ENCODE measurements at regions not wholly inside any gene's neighbourhood (a gene's known extent, or its start where the extent isn't known, plus 50 kb on each side); places are given as distances from the start of the nearest gene placed in this dataset.

- CTCF ChIA-PET: no interaction called here
- H3K36me3 Mint-ChIP-seq (ENCODE audit: low read depth): no peaks in the 10 kb centered on the region
- H3K27ac Mint-ChIP-seq: no peak overlapping the region
Measured at GRCh38 chr2:17298453-17298852, 219.8 kb downstream of the RAD51AP2 start.

GRCh38 chr2:17296686-17297085 is 221.6 kb downstream of the RAD51AP2 start:
- H3K27me3 Mint-ChIP-seq (ENCODE audit: low read depth): no peaks in the 10 kb centered on the region
- H3K9me3 Mint-ChIP-seq: peaks cover 5% of the 10 kb centered on the region
- DNase-seq: no peak
- CTCF ChIA-PET: no interaction called here
- H3K4me1 Mint-ChIP-seq (ENCODE audit: low read depth): no peaks in the 10 kb centered on the region
- intact Hi-C loops (cut with micrococcal nuclease): no loop called here
- no peak overlapping the region for H3K27ac Mint-ChIP-seq
- H3K36me3 Mint-ChIP-seq (ENCODE audit: low read depth): no peaks in the 10 kb centered on the region
- no peak overlapping the region for H3K4me3 Mint-ChIP-seq

More at GRCh38 chr2:17298453-17298852, 219.8 kb downstream of the RAD51AP2 start:
- intact Hi-C loops (cut with micrococcal nuclease): no loop called here
- Mint-ChIP-seq H3K9me3 (peaks cover 5% of the 10 kb centered on the region), H3K4me3 (no peak overlapping the region), H3K27me3 (ENCODE audit: low read depth) (no peaks in the 10 kb centered on the region), H3K4me1 (ENCODE audit: low read depth) (no peaks in the 10 kb centered on the region)
- no peak for DNase-seq

GRCh38 chr2:17289669-17290068 is 228.6 kb downstream of the RAD51AP2 start:
- Mint-ChIP-seq H3K27me3 (ENCODE audit: low read depth) (no peaks in the 10 kb centered on the region), H3K27ac (no peak overlapping the region), H3K36me3 (ENCODE audit: low read depth) (no peaks in the 10 kb centered on the region), H3K9me3 (peaks cover 2% of the 10 kb centered on the region), H3K4me1 (ENCODE audit: low read depth) (no peaks in the 10 kb centered on the region), H3K4me3 (no peak overlapping the region)
- CTCF ChIA-PET: no interaction called here
- no peak for DNase-seq
- intact Hi-C loops (cut with micrococcal nuclease): no loop called here

GRCh38 chr2:17287183-17287582 is 231.1 kb downstream of the RAD51AP2 start:
- no peak for DNase-seq
- CTCF ChIA-PET: no interaction called here
- Mint-ChIP-seq H3K27me3 (ENCODE audit: low read depth) (no peaks in the 10 kb centered on the region), H3K9me3 (peaks cover 2% of the 10 kb centered on the region), H3K4me3 (no peak overlapping the region), H3K36me3 (ENCODE audit: low read depth) (no peaks in the 10 kb centered on the region), H3K27ac (no peak overlapping the region), H3K4me1 (ENCODE audit: low read depth) (no peaks in the 10 kb centered on the region)
- intact Hi-C loops (cut with micrococcal nuclease): no loop called here

- Mint-ChIP-seq H3K27me3 (ENCODE audit: low read depth) (no peaks in the 10 kb centered on the region), H3K4me1 (ENCODE audit: low read depth) (no peaks in the 10 kb centered on the region), H3K27ac (no peak overlapping the region), H3K36me3 (ENCODE audit: low read depth) (no peaks in the 10 kb centered on the region), H3K4me3 (no peak overlapping the region), H3K9me3 (peaks cover 2% of the 10 kb centered on the region)
- intact Hi-C loops (cut with micrococcal nuclease): no loop called here
- CTCF ChIA-PET: no interaction called here
- DNase-seq: no peak
Measured at GRCh38 chr2:17282826-17283225, 235.4 kb downstream of the RAD51AP2 start.

- no peaks in the 10 kb centered on the region for H3K36me3 Mint-ChIP-seq (ENCODE audit: low read depth)
- H3K9me3 Mint-ChIP-seq: peaks cover 2% of the 10 kb centered on the region
- H3K4me1 Mint-ChIP-seq (ENCODE audit: low read depth): no peaks in the 10 kb centered on the region
- no peak for DNase-seq
- H3K27me3 Mint-ChIP-seq (ENCODE audit: low read depth): no peaks in the 10 kb centered on the region
- CTCF ChIA-PET: no interaction called here
- intact Hi-C loops (cut with micrococcal nuclease): no loop called here
- H3K27ac Mint-ChIP-seq: no peak overlapping the region
- no peak overlapping the region for H3K4me3 Mint-ChIP-seq
Measured at GRCh38 chr2:17282245-17282644, 236.0 kb downstream of the RAD51AP2 start.

GRCh38 chr2:17276220-17276619 is 242.0 kb downstream of the RAD51AP2 start:
- Mint-ChIP-seq H3K4me1 (ENCODE audit: low read depth) (no peaks in the 10 kb centered on the region), H3K27ac (no peak overlapping the region), H3K27me3 (ENCODE audit: low read depth) (no peaks in the 10 kb centered on the region), H3K9me3 (peaks cover 3% of the 10 kb centered on the region), H3K36me3 (ENCODE audit: low read depth) (no peaks in the 10 kb centered on the region), H3K4me3 (no peak overlapping the region)
- intact Hi-C loops (cut with micrococcal nuclease): no loop called here
- DNase-seq: no peak
- CTCF ChIA-PET: no interaction called here

- Mint-ChIP-seq H3K9me3 (peaks cover 5% of the 10 kb centered on the region), H3K36me3 (ENCODE audit: low read depth) (no peaks in the 10 kb centered on the region), H3K27me3 (ENCODE audit: low read depth) (no peaks in the 10 kb centered on the region), H3K27ac (no peak overlapping the region), H3K4me3 (no peak overlapping the region), H3K4me1 (ENCODE audit: low read depth) (no peaks in the 10 kb centered on the region)
- no peak for DNase-seq
- CTCF ChIA-PET: no interaction called here
- intact Hi-C loops (cut with micrococcal nuclease): no loop called here
Measured at GRCh38 chr2:17272652-17273525, 245.4 kb downstream of the RAD51AP2 start.

GRCh38 chr2:17272170-17272569 is 246.1 kb downstream of the RAD51AP2 start:
- H3K4me1 Mint-ChIP-seq (ENCODE audit: low read depth): no peaks in the 10 kb centered on the region
- no peaks in the 10 kb centered on the region for H3K27me3 Mint-ChIP-seq (ENCODE audit: low read depth)
- peaks cover 5% of the 10 kb centered on the region for H3K9me3 Mint-ChIP-seq
- no peaks in the 10 kb centered on the region for H3K36me3 Mint-ChIP-seq (ENCODE audit: low read depth)
- no peak for DNase-seq
- intact Hi-C loops (cut with micrococcal nuclease): no loop called here
- no peak overlapping the region for H3K27ac Mint-ChIP-seq
- H3K4me3 Mint-ChIP-seq: no peak overlapping the region
- CTCF ChIA-PET: no interaction called here

GRCh38 chr2:17271416-17271815 is 246.8 kb downstream of the RAD51AP2 start:
- no peak overlapping the region for H3K4me3 Mint-ChIP-seq
- no peaks in the 10 kb centered on the region for H3K4me1 Mint-ChIP-seq (ENCODE audit: low read depth)
- H3K9me3 Mint-ChIP-seq: peaks cover 5% of the 10 kb centered on the region
- H3K27ac Mint-ChIP-seq: no peak overlapping the region
- intact Hi-C loops (cut with micrococcal nuclease): no loop called here
- no peaks in the 10 kb centered on the region for H3K27me3 Mint-ChIP-seq (ENCODE audit: low read depth)
- CTCF ChIA-PET: no interaction called here
- H3K36me3 Mint-ChIP-seq (ENCODE audit: low read depth): no peaks in the 10 kb centered on the region
- DNase-seq: no peak

GRCh38 chr2:17270894-17271293 is 247.3 kb downstream of the RAD51AP2 start:
- no peak for DNase-seq
- no peak overlapping the region for H3K27ac Mint-ChIP-seq
- no peaks in the 10 kb centered on the region for H3K4me1 Mint-ChIP-seq (ENCODE audit: low read depth)
- intact Hi-C loops (cut with micrococcal nuclease): no loop called here
- no peaks in the 10 kb centered on the region for H3K36me3 Mint-ChIP-seq (ENCODE audit: low read depth)
- CTCF ChIA-PET: no interaction called here
- H3K4me3 Mint-ChIP-seq: no peak overlapping the region
- H3K27me3 Mint-ChIP-seq (ENCODE audit: low read depth): no peaks in the 10 kb centered on the region
- H3K9me3 Mint-ChIP-seq: peaks cover 5% of the 10 kb centered on the region

- Mint-ChIP-seq H3K4me1 (ENCODE audit: low read depth) (no peaks in the 10 kb centered on the region), H3K4me3 (no peak overlapping the region), H3K27me3 (ENCODE audit: low read depth) (no peaks in the 10 kb centered on the region), H3K27ac (no peak overlapping the region), H3K9me3 (no peaks in the 10 kb centered on the region), H3K36me3 (ENCODE audit: low read depth) (no peaks in the 10 kb centered on the region)
- intact Hi-C loops (cut with micrococcal nuclease): no loop called here
- no peak for DNase-seq
- CTCF ChIA-PET: no interaction called here
Measured at GRCh38 chr2:17263570-17263968, 254.7 kb downstream of the RAD51AP2 start.

GRCh38 chr2:17262854-17263569 is 255.2 kb downstream of the RAD51AP2 start:
- no peaks in the 10 kb centered on the region for H3K36me3 Mint-ChIP-seq (ENCODE audit: low read depth)
- no peak overlapping the region for H3K27ac Mint-ChIP-seq
- no peaks in the 10 kb centered on the region for H3K4me1 Mint-ChIP-seq (ENCODE audit: low read depth)
- H3K9me3 Mint-ChIP-seq: no peaks in the 10 kb centered on the region
- no peak for DNase-seq
- intact Hi-C loops (cut with micrococcal nuclease): no loop called here
- CTCF ChIA-PET: no interaction called here
- H3K4me3 Mint-ChIP-seq: no peak overlapping the region
- no peaks in the 10 kb centered on the region for H3K27me3 Mint-ChIP-seq (ENCODE audit: low read depth)

All from activated naive CD4-positive, alpha-beta T cell treated with anti-CD3 and anti-CD28 coated beads for 36 hours (primary cell).